Astrocyte (in vitro differentiated cells and primary cell): ENCODE measurements at regions not wholly inside any gene's neighbourhood (a gene's known extent, or its start where the extent isn't known, plus 50 kb on each side); places are given as distances from the start of the nearest gene placed in this dataset.

Experiments used
- CTCF ChIP-seq: IDR thresholded peaks from 2 replicates; pipeline ENCODE4 v1.5.1; 2011; ENCODE audit warnings: low read depth, mild to moderate bottlenecking, inconsistent platforms, low read length, moderate library complexity; ENCODE audit not compliant: insufficient read depth
- EZH2 ChIP-seq: IDR thresholded peaks from 2 replicates; pipeline ENCODE4 v1.6.1; 2012; ENCODE audit warnings: mild to moderate bottlenecking, low read length, inconsistent platforms; ENCODE audit not compliant: insufficient read depth

- TF ChIP-seq CTCF, result no peak
- TF ChIP-seq EZH2, result no peak
These were observed 332.7 kb upstream of the PFKP start for GRCh38 chr10:2734603-2735002.
